ENCODE measurements at regions not wholly inside any gene's neighbourhood (a gene's known extent, or its start where the extent isn't known, plus 50 kb on each side); places are given as distances from the start of the nearest gene placed in this dataset.
A peak's percentile ranks its signal among the peaks of the same experiment; 100 is the strongest.

DNA sequence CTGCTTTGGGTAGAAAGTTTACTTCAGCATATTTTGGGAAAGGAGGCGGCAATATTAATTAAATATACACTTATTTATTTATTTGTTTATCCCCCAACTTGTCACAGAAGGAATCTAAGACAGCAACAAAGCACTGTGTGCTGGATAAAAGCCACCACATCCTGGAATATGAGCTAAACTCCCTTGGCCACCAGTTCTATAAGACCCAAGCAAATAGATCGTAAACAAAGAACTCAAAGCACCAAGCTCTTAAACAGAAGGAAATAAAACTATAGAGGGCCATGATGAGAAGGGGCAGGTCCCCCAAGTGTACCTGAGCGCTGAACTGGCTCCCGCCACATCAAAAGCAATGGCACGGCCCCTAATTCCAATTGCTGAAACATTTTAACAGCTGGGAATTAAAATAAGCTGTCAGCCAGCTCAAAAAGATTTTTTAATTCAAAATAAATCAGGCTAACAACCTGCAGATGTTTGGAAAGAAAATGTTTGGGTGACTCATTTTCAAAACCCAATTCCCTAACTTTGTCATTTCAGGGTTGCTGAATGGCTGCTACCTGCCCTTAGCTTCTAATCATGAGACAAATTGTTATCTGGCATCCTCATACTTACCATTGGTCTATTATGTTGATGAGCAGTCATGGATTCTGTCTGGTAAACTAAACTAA, 127.1 kb downstream of the SLC30A10 start:
- ATAC-seq (no peak), DNase-seq (no peak)

- ATAC-seq, result peak; percentile 19
- no peak for DNase-seq
Observed at GRCh38 chr1:219798283-219799030, 129.9 kb downstream of the SLC30A10 start.

GRCh38 chr1:219797683-219798082, 130.7 kb downstream of the SLC30A10 start:
- ATAC-seq, result no peak
- DNase-seq, result no peak

- ATAC-seq (no peak), DNase-seq (no peak)
Observed at GRCh38 chr1:219797009-219797408, 131.3 kb downstream of the SLC30A10 start.

DNA sequence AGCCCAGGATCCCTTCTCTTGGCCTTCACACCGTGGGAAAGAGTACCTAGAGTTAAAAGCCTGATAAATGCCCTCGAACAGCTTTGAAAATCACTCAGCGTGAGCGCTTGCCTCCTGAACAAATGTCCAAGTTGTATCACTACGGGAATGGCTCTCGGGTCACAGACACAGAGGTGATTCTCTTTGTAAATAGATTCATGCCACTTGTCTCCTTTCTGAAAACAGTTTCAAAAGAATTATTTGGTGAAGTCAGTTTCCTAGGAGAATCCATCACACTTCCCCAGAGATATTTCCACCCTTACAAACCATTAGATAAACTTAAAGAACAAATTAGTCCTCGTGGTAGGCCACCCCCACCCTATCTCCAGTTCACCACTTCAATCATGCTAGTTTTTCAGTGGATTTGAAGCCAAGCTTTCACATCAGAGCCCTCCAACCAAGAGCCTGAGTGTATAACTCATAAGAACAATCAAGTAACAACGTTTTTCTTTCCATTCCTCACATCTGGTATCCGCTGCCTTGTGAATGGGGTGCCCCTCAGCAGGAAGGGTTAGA, 132.9 kb downstream of the SLC30A10 start:
- ATAC-seq (no peak), DNase-seq (no peak)

DNA sequence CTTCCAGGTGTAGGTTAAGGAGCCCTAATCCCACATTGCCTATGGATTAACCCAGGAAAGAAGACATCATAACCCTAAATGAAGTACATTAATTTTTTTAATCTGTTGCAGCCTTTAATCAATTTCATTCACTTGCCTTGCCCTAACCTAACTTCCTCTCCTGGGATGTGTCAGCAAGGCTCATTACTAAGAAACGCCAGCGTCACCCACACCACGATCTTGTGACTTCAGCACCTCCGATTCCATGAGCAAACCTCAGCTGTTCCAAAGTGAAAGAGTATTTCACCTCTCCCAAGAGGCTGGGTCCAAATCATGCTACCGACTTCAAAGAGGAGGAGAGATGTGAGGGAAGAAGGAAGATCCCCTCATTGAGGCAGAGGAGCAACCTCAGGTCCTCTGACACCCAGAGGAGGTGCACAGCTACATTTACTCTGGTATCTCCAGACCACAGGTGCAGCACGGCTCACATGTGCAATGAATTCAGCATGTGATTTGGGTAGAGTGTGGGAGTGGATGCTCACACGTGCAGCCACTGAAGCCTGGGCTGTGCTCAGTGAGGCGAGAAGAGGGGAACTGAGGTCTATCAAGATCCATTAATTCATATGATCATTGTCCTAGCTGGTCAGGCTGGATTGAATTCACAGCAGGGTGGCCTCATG, 134.1 kb downstream of the SLC30A10 start:
- DNase-seq, result no peak

DNA sequence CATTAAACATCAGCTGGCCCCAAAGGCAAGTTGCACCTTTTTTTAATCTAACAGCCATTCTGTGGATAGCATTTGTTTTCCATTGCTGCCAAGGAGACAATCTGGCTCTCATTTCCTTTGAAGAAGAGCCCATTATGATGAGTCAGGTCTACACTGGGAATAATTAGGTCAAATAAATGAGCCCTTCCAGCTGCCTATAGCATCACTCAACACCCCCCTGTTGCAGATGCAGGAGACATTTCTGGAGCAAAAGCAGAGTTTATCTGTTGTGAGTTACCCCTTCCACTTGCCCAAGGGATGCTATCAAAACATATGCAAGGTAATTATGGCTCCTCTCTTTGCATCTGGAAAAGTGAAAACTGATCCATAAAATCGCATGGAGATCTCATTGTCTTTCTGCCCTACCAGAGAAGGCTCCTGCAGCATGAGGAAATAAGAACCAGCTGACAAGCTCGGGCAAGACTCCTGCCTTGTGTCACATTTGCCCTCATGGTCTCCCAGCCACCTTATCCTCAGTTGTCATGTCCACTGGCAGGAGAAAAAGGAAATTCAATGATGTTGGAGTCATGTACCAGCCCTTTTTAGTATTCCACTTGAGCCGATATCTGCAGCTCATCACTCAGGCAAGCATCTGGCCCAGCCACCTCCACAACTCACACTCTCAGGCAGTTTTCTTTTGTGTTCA, 135.9 kb downstream of the SLC30A10 start:
- DNase-seq (no peak), ATAC-seq (no peak)

More for the DNA sequence above, 134.1 kb downstream of the SLC30A10 start:
- no peak for ATAC-seq

DNA sequence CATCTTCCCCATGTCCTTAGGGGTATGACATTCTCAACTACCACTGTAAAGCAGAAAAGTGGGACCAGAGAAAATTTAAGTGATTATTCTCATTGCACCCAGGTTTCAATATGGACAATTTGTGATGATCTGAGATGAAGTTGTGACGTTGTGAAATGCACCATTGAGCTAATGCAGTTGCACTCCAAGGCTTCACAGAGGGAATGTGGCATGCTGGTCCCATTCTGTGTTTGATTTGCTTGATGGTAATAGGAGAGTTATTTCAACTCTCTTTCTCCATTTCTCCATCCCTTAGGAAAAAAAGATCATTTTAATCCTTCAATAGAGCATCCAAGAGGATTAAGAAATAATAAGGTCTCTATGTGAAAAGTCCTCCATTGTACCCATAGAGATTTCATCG, 136.6 kb downstream of the SLC30A10 start:
- no peak for ATAC-seq
- DNase-seq, result no peak

DNA sequence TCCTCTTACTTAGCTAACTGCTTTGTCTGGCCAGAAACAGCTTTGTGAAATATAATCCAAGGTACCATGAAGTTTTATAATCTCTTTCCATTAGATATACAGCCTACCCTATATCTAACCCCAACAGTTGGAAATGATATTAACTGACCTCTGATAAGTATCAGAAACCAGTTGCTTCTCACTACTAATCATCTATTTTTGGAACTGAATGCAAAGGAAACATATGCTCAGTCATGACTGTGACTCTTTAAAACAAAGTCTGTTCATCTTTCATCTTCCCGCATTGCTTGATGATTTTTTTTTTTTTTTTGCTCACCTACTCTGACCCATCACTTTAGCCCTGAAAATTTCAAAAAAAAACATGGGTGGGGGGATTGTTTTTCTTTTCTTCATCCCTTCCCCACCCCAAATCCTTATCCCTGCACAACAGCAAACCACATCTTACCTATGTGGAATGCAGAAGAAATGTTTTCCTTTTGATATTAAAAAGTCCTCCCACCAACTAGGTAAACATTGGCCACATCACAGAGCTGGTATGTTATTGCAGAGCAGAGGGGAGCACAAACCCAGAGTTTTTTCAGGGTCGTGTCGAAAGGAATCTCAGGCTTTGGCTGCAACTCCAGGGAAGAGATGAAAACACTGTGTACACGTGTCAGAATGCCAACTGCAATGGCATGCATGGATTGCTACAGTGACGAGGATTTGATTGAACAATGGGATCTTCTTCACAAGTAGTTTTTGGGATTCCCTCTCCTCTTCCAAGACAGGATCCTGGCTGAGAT, 137.3 kb downstream of the SLC30A10 start:
- ATAC-seq, result no peak
- no peak for DNase-seq

- DNase-seq (no peak), ATAC-seq (no peak)
Observed at GRCh38 chr1:219788700-219789099, 139.7 kb downstream of the SLC30A10 start.

DNA sequence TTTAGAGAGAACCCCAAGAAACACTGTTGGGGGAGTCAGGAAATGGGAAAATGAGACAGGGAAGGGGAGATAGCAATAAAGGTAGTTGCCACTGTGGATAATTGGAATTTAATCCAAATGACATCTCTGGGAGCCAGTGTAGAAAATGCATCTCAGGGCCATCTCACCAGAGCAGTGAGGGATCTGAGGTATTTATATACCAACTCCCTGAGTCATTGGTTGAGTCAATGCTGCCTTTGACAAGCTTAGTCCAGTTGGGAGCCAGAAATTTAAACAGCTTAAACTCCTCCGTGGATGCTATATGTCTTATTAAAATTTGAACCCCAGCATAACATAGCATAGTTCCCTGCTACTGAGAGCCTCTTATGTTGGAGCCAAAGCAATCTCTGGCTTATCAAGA, 140.3 kb downstream of the SLC30A10 start:
- DNase-seq (no peak), ATAC-seq (no peak)

- DNase-seq (no peak), ATAC-seq (no peak)
Observed at GRCh38 chr1:219784660-219785381, 143.5 kb downstream of the SLC30A10 start.

- ATAC-seq, result no peak
- DNase-seq, result no peak
Observed at GRCh38 chr1:219783605-219784235, 144.6 kb downstream of the SLC30A10 start.

GRCh38 chr1:219782929-219783328, 145.4 kb downstream of the SLC30A10 start:
- no peak for DNase-seq
- no peak for ATAC-seq

DNA sequence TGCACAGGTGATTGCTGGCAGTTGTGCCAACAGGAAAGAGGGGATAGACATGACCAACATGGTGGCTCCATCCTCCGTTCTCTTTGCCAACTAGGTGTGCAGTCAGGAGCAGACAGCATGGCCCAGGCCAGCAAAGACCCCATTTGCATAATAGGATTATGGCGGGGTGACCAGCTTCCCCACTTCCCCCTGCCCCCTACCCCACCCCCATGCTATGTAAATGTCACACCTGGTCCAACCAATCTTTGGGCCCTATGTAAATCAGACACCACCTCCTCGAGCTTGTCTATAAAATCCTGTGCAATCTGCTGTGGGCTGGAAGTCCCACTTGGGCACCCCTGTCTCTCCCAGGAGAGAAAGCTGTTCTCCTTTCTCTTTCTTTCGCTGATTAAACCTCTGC, 146.0 kb downstream of the SLC30A10 start:
- no peak for DNase-seq
- ATAC-seq, result no peak

DNA sequence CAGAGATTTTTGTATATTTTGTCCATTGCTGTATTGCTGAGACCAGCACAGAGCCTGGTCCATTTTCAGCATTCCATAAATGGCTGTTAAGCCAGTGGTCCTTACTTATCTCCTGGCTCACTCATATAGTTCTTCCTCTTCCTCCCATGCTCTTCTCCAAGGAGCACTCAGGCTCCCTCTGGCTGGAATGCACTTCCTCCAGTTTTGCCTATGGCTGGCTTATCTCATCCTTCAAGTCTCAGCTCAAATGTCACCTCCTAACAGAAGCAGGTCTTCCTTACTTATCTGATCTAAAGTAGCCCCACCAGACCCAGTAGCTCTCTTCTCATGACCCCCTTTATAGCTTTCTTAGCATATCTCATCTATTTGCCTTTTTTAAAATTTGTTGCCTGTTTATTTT, 146.9 kb downstream of the SLC30A10 start:
- no peak for DNase-seq
- no peak for ATAC-seq

DNA sequence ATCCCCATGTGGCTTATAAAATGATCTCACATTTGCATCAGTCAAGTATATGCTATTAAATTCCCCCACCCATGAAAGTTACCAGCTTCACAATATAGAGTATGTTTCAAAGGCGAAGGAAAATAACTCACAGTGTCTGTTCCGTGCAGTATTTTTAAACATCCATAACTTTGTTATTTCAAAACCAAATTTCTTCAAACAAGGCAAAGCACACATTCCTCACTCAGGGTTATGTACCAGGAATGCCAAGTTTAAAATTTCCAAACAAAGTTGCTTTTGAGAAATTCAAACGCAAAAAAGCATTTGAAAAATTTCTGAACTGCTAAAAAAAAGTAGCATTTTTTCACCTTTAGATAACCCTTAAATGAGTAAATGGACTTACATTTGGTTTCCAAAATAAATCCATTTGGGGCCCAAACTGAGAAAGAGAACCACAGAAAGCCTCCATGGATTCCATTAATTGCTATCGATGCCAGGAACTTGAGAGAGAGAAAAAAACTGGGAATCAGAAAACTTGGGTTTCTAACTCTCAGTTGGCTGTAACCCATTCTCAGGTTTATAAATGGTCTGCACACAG, 149.5 kb downstream of the SLC30A10 start:
- DNase-seq (no peak), ATAC-seq (no peak)

- ATAC-seq, result no peak
- DNase-seq, result no peak
Observed at GRCh38 chr1:219778110-219778509, 150.2 kb downstream of the SLC30A10 start.

DNA sequence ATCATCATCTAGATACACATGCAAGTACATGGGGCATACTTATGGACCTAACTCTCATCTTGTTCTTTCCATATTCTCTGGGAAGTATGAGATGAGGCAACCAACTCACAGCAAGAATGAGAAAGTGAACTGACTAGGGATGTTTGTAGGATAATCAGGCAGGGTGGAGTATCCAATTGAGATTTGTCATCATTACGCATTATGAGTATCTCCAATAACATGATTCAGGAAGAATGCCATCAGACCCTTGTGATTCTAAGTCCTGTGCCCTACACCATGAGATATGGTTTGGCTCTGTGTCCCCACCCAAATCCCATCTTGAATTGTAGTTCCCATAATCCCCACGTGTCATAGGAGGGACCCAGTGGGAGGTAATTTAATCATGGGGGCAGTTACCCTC, 154.0 kb downstream of the SLC30A10 start:
- ATAC-seq, result no peak

GRCh38 chr1:219773775-219774174, 154.6 kb downstream of the SLC30A10 start:
- ATAC-seq, result no peak

More for the DNA sequence above, 154.0 kb downstream of the SLC30A10 start:
- no peak for DNase-seq

More at GRCh38 chr1:219773775-219774174, 154.6 kb downstream of the SLC30A10 start:
- no peak for DNase-seq

All from stimulated activated naive CD8-positive, alpha-beta T cell treated with anti-CD3 and anti-CD28 coated beads, Interleukin-15, Interleukin-2, amounts not matched to agents 100 U/mL and 50 U/mL, for 24 hours (primary cell).